ENCODE measurements at regions not wholly inside any gene's neighbourhood (a gene's known extent, or its start where the extent isn't known, plus 50 kb on each side); places are given as distances from the start of the nearest gene placed in this dataset.

DNA sequence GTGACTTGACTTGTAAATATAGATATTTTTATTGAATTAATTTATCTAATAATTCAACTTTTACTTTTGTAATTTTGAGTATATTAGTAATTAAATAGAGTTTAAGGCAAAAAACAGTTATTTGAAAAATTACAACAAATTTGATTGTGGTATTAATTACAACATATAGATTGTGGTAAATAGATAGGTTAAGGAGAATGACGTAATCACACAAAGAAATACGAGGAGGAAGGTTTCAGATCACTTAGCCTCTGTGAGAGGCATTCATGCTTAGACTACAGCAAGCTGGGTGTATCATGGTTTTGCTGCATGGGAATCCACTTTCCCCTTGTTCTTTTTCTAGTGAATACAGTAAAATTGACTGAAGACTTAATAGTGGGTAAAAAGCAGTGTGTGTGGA, 878.4 kb upstream of the EDIL3 start:
- no peaks in the 10 kb centered on the region for H3K27me3 Mint-ChIP-seq (ENCODE audit: low read depth)
- no peak overlapping the region for H3K27ac Mint-ChIP-seq
- TF ChIP-seq CTCF (IDR thresholded peaks at IDR 0.05; ENCODE audit: unreplicated experiment in 3 of 3): no peak
- no peaks in the 10 kb centered on the region for H3K4me1 Mint-ChIP-seq
- no peak overlapping the region for H3K4me3 Mint-ChIP-seq
- no peaks in the 10 kb centered on the region for H3K9me3 Mint-ChIP-seq
- H3K36me3 Mint-ChIP-seq (ENCODE audit: low read depth): no peaks in the 10 kb centered on the region

DNA sequence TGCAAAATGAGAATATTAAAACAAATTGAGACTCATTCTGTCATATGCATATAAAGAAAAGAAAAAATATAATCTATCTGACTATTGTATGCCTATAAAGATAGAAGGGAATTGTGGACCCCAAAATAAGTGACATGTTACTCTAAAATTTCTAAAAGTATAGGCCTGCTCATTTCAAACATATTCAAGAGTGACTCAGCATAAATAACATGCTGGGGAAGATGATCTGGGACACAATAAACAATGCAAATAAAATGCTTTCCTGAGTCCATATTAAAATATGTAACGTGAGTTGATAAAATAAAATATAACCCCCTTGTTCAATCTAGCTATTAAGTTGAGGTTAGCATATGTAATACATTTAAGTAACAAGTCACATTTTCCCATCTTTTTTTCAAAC, 882.0 kb upstream of the EDIL3 start:
- H3K27ac Mint-ChIP-seq: no peak overlapping the region
- no peak for TF ChIP-seq CTCF (IDR thresholded peaks at IDR 0.05; ENCODE audit: unreplicated experiment in 3 of 3)
- no peak overlapping the region for H3K4me3 Mint-ChIP-seq
- H3K36me3 Mint-ChIP-seq (ENCODE audit: low read depth): no peaks in the 10 kb centered on the region
- H3K4me1 Mint-ChIP-seq: no peaks in the 10 kb centered on the region
- H3K9me3 Mint-ChIP-seq: no peaks in the 10 kb centered on the region
- no peaks in the 10 kb centered on the region for H3K27me3 Mint-ChIP-seq (ENCODE audit: low read depth)

- no peaks in the 10 kb centered on the region for H3K27me3 Mint-ChIP-seq (ENCODE audit: low read depth)
- TF ChIP-seq CTCF (IDR thresholded peaks at IDR 0.05; ENCODE audit: unreplicated experiment in 3 of 3): no peak
- H3K4me1 Mint-ChIP-seq: no peaks in the 10 kb centered on the region
- no peak overlapping the region for H3K27ac Mint-ChIP-seq
- no peaks in the 10 kb centered on the region for H3K36me3 Mint-ChIP-seq (ENCODE audit: low read depth)
- no peaks in the 10 kb centered on the region for H3K9me3 Mint-ChIP-seq
- H3K4me3 Mint-ChIP-seq: no peak overlapping the region
These were observed 883.5 kb upstream of the EDIL3 start for GRCh38 chr5:85268194-85268593.

DNA sequence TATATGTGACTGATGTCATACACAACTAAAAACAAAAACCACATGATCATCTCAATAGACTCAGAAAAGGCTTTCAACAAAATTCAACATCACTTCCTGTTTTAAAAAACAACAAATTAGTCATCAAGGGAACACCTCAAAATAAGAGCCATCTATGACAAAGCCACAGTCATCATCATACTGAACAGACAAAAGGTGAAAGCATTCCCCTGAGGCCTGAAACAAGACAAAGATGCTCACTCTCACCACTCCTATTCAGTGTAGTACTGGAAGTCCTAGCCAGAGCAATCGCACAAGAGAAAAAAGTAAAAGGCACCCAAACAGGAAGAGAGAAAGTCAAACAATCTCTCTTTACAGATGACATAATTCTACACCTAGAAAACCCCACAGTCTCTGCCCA, 893.5 kb upstream of the EDIL3 start:
- H3K36me3 Mint-ChIP-seq (ENCODE audit: low read depth): no peaks in the 10 kb centered on the region
- no peak overlapping the region for H3K4me3 Mint-ChIP-seq
- no peaks in the 10 kb centered on the region for H3K27me3 Mint-ChIP-seq (ENCODE audit: low read depth)
- H3K27ac Mint-ChIP-seq: no peak overlapping the region
- no peaks in the 10 kb centered on the region for H3K9me3 Mint-ChIP-seq
- TF ChIP-seq CTCF (IDR thresholded peaks at IDR 0.05; ENCODE audit: unreplicated experiment in 3 of 3): no peak
- H3K4me1 Mint-ChIP-seq: no peaks in the 10 kb centered on the region

GRCh38 chr5:85288914-85289313, 904.2 kb upstream of the EDIL3 start:
- Mint-ChIP-seq H3K27ac (no peak overlapping the region), H3K4me3 (no peak overlapping the region), H3K4me1 (no peaks in the 10 kb centered on the region), H3K9me3 (no peaks in the 10 kb centered on the region), H3K27me3 (ENCODE audit: low read depth) (no peaks in the 10 kb centered on the region), H3K36me3 (ENCODE audit: low read depth) (no peaks in the 10 kb centered on the region)
- TF ChIP-seq CTCF (IDR thresholded peaks at IDR 0.05; ENCODE audit: unreplicated experiment in 3 of 3): no peak

DNA sequence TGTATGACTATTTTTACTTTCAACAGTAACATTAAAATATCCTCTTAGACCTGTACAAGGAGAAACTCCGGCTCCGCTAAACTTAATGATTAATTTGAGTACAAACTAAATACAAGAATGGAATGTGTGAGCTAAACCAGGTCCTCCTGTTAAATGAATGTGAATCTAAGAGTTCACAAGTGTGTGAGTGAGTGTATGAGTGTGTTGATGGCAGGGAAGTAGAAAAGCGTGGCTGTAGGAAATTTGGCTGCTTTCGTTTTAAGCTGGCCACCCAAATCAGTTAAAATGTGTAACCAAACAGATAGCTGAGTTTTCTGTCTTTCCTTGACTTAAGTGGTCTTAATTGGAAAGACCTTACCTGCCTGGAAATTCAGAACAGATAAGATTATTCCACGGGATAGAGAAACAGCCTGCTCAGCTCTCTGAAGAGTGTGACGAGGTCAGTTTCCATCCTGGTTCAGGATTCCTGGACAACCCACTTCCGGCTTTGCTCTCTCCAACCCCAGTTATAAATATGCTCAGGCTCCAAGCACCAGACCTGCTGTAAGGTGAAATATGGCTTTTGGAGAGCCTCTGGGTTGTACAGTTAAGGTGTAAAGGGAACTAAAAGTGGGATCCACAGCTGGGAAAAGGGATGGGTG, 908.6 kb upstream of the EDIL3 start:
- peak overlapping the region in 2 of 3 experiments; percentile 1 to 35 for H3K4me3 Mint-ChIP-seq
- H3K27ac Mint-ChIP-seq: peak overlapping the region; percentile 62 to 71 (median 66)
- H3K27me3 Mint-ChIP-seq (ENCODE audit: low read depth): no peaks in the 10 kb centered on the region
- no peaks in the 10 kb centered on the region for H3K4me1 Mint-ChIP-seq
- no peaks in the 10 kb centered on the region for H3K36me3 Mint-ChIP-seq (ENCODE audit: low read depth)
- H3K9me3 Mint-ChIP-seq: no peaks in the 10 kb centered on the region
- TF ChIP-seq CTCF (IDR thresholded peaks at IDR 0.05; ENCODE audit: unreplicated experiment in 3 of 3): no peak
